GM12892 (cell line): ENCODE measurements at regions not wholly inside any gene's neighbourhood (a gene's known extent, or its start where the extent isn't known, plus 50 kb on each side); places are given as distances from the start of the nearest gene placed in this dataset.

ENCODE experiments used
- DNase-seq: peaks from one replicate; pipeline ENCODE4 v3.0.0; 2011; ENCODE audit not compliant: insufficient read length
- FAIRE-seq: peaks from 2 replicates; lab custom pipeline; 2011; peaks lifted over from hg19 to GRCh38; lab: Jason Lieb, UNC
- POLR2A ChIP-seq: IDR thresholded peaks from 2 replicates; pipeline ENCODE4 v1.6.1; 2011; ENCODE audit warnings: low read depth, low read length, control low read depth
- POLR2AphosphoS5 ChIP-seq: IDR thresholded peaks from 2 replicates; pipeline ENCODE4 v1.6.1; 2011; ENCODE audit warnings: low read depth, low read length, control low read depth
- TAF1 ChIP-seq: IDR thresholded peaks from 2 replicates; pipeline ENCODE4 v1.6.1; 2011; ENCODE audit warnings: low read depth, mild to moderate bottlenecking, control low read depth, low read length, borderline replicate concordance

DNA sequence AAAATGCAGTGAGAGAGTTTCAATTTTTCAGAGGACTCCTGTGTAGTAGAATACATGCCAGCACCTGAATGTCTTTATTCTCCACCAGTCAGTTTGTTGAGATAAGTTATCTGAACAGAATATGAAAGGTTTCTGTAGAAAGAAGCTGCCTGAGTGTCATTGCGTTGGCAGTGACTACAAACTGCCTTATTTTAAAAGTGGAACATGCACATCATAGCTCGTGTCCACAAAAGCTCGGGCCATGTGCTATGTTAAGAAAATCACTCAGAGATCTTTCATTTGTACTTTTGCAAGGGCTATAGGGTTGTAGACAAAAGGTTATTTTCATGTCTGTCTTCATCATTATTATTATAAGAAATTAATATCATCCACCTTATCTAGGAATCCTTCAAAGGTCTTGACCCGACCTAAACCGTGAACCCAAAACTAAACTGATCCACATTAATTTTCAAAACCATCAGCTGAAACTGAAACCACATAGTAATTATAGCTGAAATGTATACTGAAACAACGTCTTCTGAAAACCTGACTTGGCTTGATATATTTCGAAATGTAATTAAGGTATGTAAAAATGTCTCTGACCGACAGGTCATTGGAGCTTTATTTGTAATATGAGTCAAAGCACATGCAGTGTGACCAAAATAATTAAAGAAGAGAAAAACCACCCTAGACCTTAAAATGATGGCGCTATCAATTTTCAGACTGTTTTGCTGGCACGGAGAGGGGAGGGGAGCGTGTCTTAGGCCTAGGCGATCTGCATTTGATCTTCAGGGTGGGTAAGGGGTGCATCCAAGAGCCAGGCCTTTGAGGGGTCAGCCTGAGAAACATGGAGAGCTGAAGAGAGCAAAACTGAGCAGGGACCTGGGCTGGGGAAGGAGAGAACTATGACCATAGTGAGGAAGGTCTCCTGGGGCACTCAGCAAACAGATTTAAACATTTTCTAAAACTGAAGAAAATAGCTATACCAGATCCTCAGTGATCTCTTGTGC lies 232.1 kb downstream of the SOX11 start:
- no peak for TF ChIP-seq TAF1
- no peak for TF ChIP-seq POLR2AphosphoS5
- TF ChIP-seq POLR2A: no peak
- no peak for DNase-seq
- FAIRE-seq: no peak

GRCh38 chr2:5925604-5926003 lies 233.4 kb downstream of the SOX11 start:
- no peak for FAIRE-seq
- no peak for DNase-seq
- TF ChIP-seq POLR2AphosphoS5 (no peak), POLR2A (no peak)

DNA sequence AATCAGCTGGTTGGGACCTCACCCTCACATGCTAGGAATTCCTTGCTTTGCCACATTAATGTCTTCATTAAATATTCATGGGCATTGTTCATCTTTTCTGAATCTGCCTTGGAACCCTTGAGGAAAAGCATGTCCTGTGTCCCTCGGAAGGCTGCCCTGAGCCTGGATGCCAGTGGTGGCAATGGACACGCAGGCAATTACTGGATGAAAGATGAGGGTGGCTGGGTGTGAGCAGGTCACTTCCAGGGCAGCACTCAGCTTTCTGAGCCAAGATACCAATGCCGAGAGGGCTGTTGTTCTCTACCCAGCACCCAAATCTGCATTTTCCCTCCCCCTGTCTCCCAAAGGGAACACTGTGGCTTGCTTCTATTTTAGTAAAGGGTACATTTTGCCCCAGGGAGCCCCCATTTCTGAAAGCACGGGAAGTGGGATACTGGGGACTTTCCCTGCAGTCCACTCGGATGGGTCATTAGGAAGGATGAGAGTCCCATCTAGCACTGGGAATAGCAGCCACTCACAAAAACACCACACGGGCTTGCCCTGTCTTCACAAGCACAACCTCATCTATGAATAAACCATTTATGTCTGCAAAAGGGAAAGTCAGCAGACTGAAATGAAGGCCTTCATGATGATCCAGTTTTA lies 234.8 kb downstream of the SOX11 start:
- TF ChIP-seq POLR2A: no peak
- FAIRE-seq (no peak), DNase-seq (no peak)

- DNase-seq (no peak), FAIRE-seq (no peak)
- TF ChIP-seq TAF1: no peak
- no peak for TF ChIP-seq POLR2AphosphoS5
- no peak for TF ChIP-seq POLR2A
Observed at GRCh38 chr2:5932556-5933469, 240.6 kb downstream of the SOX11 start.

- no peak for FAIRE-seq
- TF ChIP-seq POLR2A (no peak), TAF1 (no peak), POLR2AphosphoS5 (no peak)
- DNase-seq: no peak
Observed at GRCh38 chr2:5933669-5934068, 241.5 kb downstream of the SOX11 start.

- DNase-seq (no peak), FAIRE-seq (no peak)
- TF ChIP-seq TAF1 (no peak), POLR2AphosphoS5 (no peak), POLR2A (no peak)
Observed at GRCh38 chr2:5937321-5937720, 245.1 kb downstream of the SOX11 start.

- FAIRE-seq: no peak
- no peak for DNase-seq
- TF ChIP-seq TAF1: no peak
- TF ChIP-seq POLR2A: no peak
- no peak for TF ChIP-seq POLR2AphosphoS5
Observed at GRCh38 chr2:5937851-5938565, 245.8 kb downstream of the SOX11 start.

DNA sequence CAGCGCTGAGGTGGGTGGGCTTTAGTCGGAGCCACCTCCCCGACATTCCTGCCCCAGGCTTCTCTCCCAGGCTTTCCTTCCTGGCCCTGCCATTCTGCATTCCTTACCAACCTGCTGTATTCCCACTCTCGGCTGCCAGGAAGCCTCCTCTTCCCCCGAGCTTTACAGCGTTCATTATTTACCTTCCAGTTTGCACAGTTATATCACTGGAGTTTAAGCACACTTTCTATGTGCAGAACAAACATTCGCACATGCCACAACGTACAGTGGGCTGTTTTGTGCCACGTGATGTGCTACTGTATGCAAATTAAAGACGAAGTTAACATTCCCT lies 246.3 kb downstream of the SOX11 start:
- DNase-seq (no peak), FAIRE-seq (no peak)
- TF ChIP-seq POLR2AphosphoS5 (no peak), TAF1 (no peak), POLR2A (no peak)

DNA sequence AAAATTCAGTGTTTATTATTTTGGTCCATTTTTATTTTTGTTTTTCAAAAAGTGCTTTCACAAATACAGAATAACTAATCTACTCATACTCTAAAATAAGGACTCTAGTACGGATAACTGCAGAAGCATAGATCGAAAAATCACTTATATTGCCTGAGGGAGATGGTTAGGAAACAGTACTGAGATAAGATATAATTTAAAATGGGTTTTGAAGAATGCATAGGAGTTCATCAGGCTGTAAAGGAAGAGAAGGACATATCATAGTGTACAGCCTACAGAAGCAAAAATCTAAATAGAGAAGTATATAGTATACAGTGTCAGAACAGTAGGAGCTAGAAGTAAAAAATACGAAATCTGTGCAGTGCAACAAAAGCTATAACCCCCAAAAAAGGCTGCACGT lies 247.4 kb downstream of the SOX11 start:
- no peak for DNase-seq
- FAIRE-seq: no peak
- no peak for TF ChIP-seq POLR2A
- no peak for TF ChIP-seq TAF1
- TF ChIP-seq POLR2AphosphoS5: no peak

- TF ChIP-seq POLR2AphosphoS5 (no peak), POLR2A (no peak), TAF1 (no peak)
- no peak for FAIRE-seq
- DNase-seq: no peak
Observed at GRCh38 chr2:5940596-5941535, 248.7 kb downstream of the SOX11 start.
